Adrenal gland (tissue), 5 donors: ENCODE measurements at regions not wholly inside any gene's neighbourhood (a gene's known extent, or its start where the extent isn't known, plus 50 kb on each side); places are given as distances from the start of the nearest gene placed in this dataset.

Source experiments
- CTCF ChIP-seq, 6 experiments: fragments of 450-650 bp in 4 of 6; fragments of 200-600 bp in 2 of 6; sonication (generic) in 1 of 6; IDR thresholded peaks; 1 replicate in 5 of 6; 2 replicates in 1 of 6; pipeline versions ENCODE4 v1.5.1 to v1.8.0; 2016 to 2021; ENCODE audit warnings: antibody characterized with exemption in 6 of 6, mild to moderate bottlenecking in 2 of 6, moderate library complexity in 1 of 6
- POLR2A ChIP-seq, 2 donors: fragments of 450-650 bp; IDR thresholded peaks; one replicate each; pipeline ENCODE4 v1.6.1; 2017; ENCODE audit warnings: antibody characterized with exemption in 2 of 2, mild to moderate bottlenecking in 2 of 2, moderate library complexity in 1 of 2
- donor health status: DM: no; HTN: no; CAD: no.

GRCh38 chr4:42715807-42716482, 59.0 kb upstream of the ATP8A1 start:
- no peak for TF ChIP-seq CTCF (IDR thresholded peaks at IDR 0.05)
- TF ChIP-seq POLR2A (IDR thresholded peaks at IDR 0.05), result no peak
